SK-N-SH (cell line): ENCODE measurements at regions not wholly inside any gene's neighbourhood (a gene's known extent, or its start where the extent isn't known, plus 50 kb on each side); places are given as distances from the start of the nearest gene placed in this dataset.

Experiments
- CTCF ChIA-PET: fragments of 300-600, 350-600 bp; formaldehyde crosslinking; extraction: SDS; loops from one replicate; lab custom pipeline; 2021; lab: Yijun Ruan, JAX
- POLR2A ChIA-PET: fragments of 350-600 bp; sonication (Branson Sonifier 250); formaldehyde crosslinking; extraction: SDS; loops from one replicate; lab custom pipeline; 2020; ENCODE audit warnings: antibody characterized with exemption, inconsistent platforms; lab: Yijun Ruan, JAX
- DNase-seq: peaks from one replicate; pipeline ENCODE4 v3.0.0; 2012
- H2AFZ ChIP-seq: fragments of 200-600 bp; sonication (generic); 2 replicates; pipeline ENCODE4 v1.8.1; 2016; ENCODE audit warnings: antibody characterized with exemption, mild to moderate bottlenecking, low read depth
- H3F3A ChIP-seq: fragments of 200-600 bp; sonication (generic); replicated peaks from 2 replicates; pipeline ENCODE3; 2016; ENCODE audit warnings: antibody characterized with exemption, mild to moderate bottlenecking; ENCODE audit not compliant: insufficient read depth
- H3K27ac ChIP-seq, 2 experiments: fragments of 200-500 bp in 1 of 2; fragments of 200-600 bp in 1 of 2; sonication (Bioruptor generic) in 1 of 2; sonication (generic), shearing (Covaris generic) in 1 of 2; 2 replicates each; pipeline versions ENCODE4 v1.5.1 to v1.6.1; 2014 to 2016; ENCODE audit warnings: low read depth in 2 of 2, inconsistent platforms in 1 of 2, low read length in 1 of 2, mild to moderate bottlenecking in 1 of 2, mixed read lengths in 1 of 2
- H3K27me3 ChIP-seq: fragments of 200-600 bp; sonication (generic), shearing (Covaris generic); 2 replicates; pipeline ENCODE4 v1.6.1; 2016; ENCODE audit warnings: mixed run types; ENCODE audit not compliant: insufficient read depth
- H3K36me3 ChIP-seq, 2 experiments: fragments of 200-500 bp in 1 of 2; fragments of 200-600 bp in 1 of 2; sonication (Bioruptor generic) in 1 of 2; sonication (generic) in 1 of 2; replicated peaks in 1 of 2; 2 replicates each; pipeline versions ENCODE3 to v1.5.1; 2014 to 2016; ENCODE audit warnings: low read length in 1 of 2, mild to moderate bottlenecking in 1 of 2; ENCODE audit not compliant: insufficient read depth in 2 of 2, control insufficient read depth in 1 of 2
- H3K4me1 ChIP-seq, 2 experiments: fragments of 200-500 bp in 1 of 2; fragments of 200-600 bp in 1 of 2; sonication (Bioruptor generic) in 1 of 2; sonication (generic), shearing (Covaris generic) in 1 of 2; 2 replicates each; pipeline versions ENCODE4 v1.5.1 to v1.6.1; 2014 to 2016; ENCODE audit warnings: low read depth in 1 of 2, low read length in 1 of 2, mixed run types in 1 of 2; ENCODE audit not compliant: insufficient read depth in 2 of 2, control insufficient read depth in 1 of 2
- H3K4me2 ChIP-seq: fragments of 200-600 bp; sonication (generic), shearing (Covaris generic); 2 replicates; pipeline ENCODE4 v1.6.1; 2017; ENCODE audit warnings: mixed run types
- H3K4me3 ChIP-seq, 2 experiments: fragments of 200-500 bp in 1 of 2; fragments of 200-600 bp in 1 of 2; sonication (Bioruptor generic) in 1 of 2; sonication (generic), shearing (Covaris generic) in 1 of 2; 2 replicates each; pipeline versions ENCODE4 v1.5.1 to v1.8.1; 2014 to 2016; ENCODE audit warnings: low read depth in 2 of 2, inconsistent platforms in 1 of 2, low read length in 1 of 2, mild to moderate bottlenecking in 1 of 2, mixed read lengths in 1 of 2, moderate library complexity in 1 of 2
- H3K79me2 ChIP-seq: fragments of 200-600 bp; sonication (generic); 2 replicates; pipeline ENCODE4 v1.8.1; 2017; ENCODE audit warnings: mild to moderate bottlenecking; ENCODE audit not compliant: insufficient read depth
- H3K9ac ChIP-seq: fragments of 200-600 bp; sonication (generic); 2 replicates; pipeline ENCODE4 v1.6.1; 2017; ENCODE audit warnings: mixed run types
- H3K9me2 ChIP-seq: fragments of 200-600 bp; sonication (generic); 2 replicates; pipeline ENCODE4 v1.6.1; 2017; ENCODE audit warnings: mixed run types
- H3K9me3 ChIP-seq: fragments of 200-600 bp; sonication (generic); 2 replicates; pipeline ENCODE4 v1.6.1; 2017; ENCODE audit warnings: mixed run types, mild to moderate bottlenecking, moderate library complexity
- H4K20me1 ChIP-seq: fragments of 200-600 bp; sonication (generic); 2 replicates; pipeline ENCODE4 v1.6.1; 2017; ENCODE audit warnings: mild to moderate bottlenecking, mixed run types; ENCODE audit not compliant: insufficient read depth
- ELF1 ChIP-seq: IDR thresholded peaks from 2 replicates; pipeline ENCODE4 v1.4.0; 2012
- EZH2phosphoT487 ChIP-seq: fragments of 200-600 bp; sonication (generic); IDR thresholded peaks from 2 replicates; pipeline ENCODE4 v1.6.1; 2017; ENCODE audit warnings: low read depth, mixed run types, mild to moderate bottlenecking, antibody characterized with exemption, moderate library complexity, borderline replicate concordance
- MXI1 ChIP-seq: IDR thresholded peaks from 2 replicates; pipeline ENCODE4 v1.6.1; 2012; ENCODE audit warnings: mild to moderate bottlenecking, low read depth, low read length, improper control_type of control experiment
- NRF1 ChIP-seq: IDR thresholded peaks from 2 replicates; pipeline ENCODE4 v1.6.1; 2012; ENCODE audit warnings: low read depth, mild to moderate bottlenecking, low read length
- POLR2AphosphoS5 ChIP-seq: IDR thresholded peaks from 2 replicates; pipeline ENCODE4 v1.6.1; 2012; ENCODE audit warnings: low read depth, low read length
- RAD21 ChIP-seq: IDR thresholded peaks from 2 replicates; pipeline ENCODE4 v1.6.1; 2012; ENCODE audit warnings: mild to moderate bottlenecking, low read length
- RCOR1 ChIP-seq: fragments of 150-350 bp; IDR thresholded peaks from 2 replicates; pipeline ENCODE4 v1.6.1; 2017; ENCODE audit warnings: antibody characterized with exemption, low read length
- RFX5 ChIP-seq: IDR thresholded peaks from 2 replicates; pipeline ENCODE4 v1.6.1; 2012; ENCODE audit warnings: mild to moderate bottlenecking, improper control_type of control experiment, low read length
- RXRA ChIP-seq: IDR thresholded peaks from 2 replicates; pipeline ENCODE4 v1.4.0; 2012; ENCODE audit warnings: low read depth, mild to moderate bottlenecking, borderline replicate concordance
- SIN3A ChIP-seq: IDR thresholded peaks from 2 replicates; pipeline ENCODE4 v1.6.1; 2012; ENCODE audit warnings: low read depth, mild to moderate bottlenecking, low read length, moderate library complexity, borderline replicate concordance
- TCF12 ChIP-seq: IDR thresholded peaks from 2 replicates; pipeline ENCODE4 v1.4.0; 2012
- TEAD4 ChIP-seq: IDR thresholded peaks from 2 replicates; pipeline ENCODE4 v1.4.0; 2012; ENCODE audit warnings: mild to moderate bottlenecking, borderline replicate concordance; ENCODE audit not compliant: insufficient read depth
- ZBTB33 ChIP-seq: IDR thresholded peaks from 2 replicates; pipeline ENCODE4 v1.4.0; 2012; ENCODE audit warnings: low read depth, borderline replicate concordance
- whole genome bisulfite sequencing: methylation state at CpG from one replicate; pipeline ENCODE4 v1.1.6; 2017; ENCODE audit warnings: low lambda C conversion rate; 5-methylcytosine and 5-hydroxymethylcytosine counted together
- TF ChIP-seq, protein P1 (sequence below): IDR thresholded peaks from 2 replicates; pipeline ENCODE4 v1.4.0; 2012; ENCODE audit warnings: low read depth
- TF ChIP-seq, protein P2 (sequence below): IDR thresholded peaks from 2 replicates; pipeline ENCODE4; 2012
- TF ChIP-seq, protein P3 (sequence below): fragments of 200-600 bp; sonication (generic); IDR thresholded peaks from 2 replicates; pipeline ENCODE4 v1.6.1; 2017; ENCODE audit warnings: antibody characterized with exemption, mild to moderate bottlenecking, moderate library complexity

- TF ChIP-seq EZH2phosphoT487, result no peak
- TF ChIP-seq POLR2AphosphoS5, result no peak
- TF ChIP-seq SIN3A, result no peak
- TF ChIP-seq, protein P1, sequence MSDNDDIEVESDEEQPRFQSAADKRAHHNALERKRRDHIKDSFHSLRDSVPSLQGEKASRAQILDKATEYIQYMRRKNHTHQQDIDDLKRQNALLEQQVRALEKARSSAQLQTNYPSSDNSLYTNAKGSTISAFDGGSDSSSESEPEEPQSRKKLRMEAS, result no peak
- no peak for TF ChIP-seq MXI1
- no peak for TF ChIP-seq ELF1
- TF ChIP-seq, protein P2, sequence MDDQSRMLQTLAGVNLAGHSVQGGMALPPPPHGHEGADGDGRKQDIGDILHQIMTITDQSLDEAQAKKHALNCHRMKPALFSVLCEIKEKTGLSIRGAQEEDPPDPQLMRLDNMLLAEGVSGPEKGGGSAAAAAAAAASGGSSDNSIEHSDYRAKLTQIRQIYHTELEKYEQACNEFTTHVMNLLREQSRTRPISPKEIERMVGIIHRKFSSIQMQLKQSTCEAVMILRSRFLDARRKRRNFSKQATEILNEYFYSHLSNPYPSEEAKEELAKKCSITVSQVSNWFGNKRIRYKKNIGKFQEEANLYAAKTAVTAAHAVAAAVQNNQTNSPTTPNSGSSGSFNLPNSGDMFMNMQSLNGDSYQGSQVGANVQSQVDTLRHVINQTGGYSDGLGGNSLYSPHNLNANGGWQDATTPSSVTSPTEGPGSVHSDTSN, result no peak
- no peak for TF ChIP-seq TCF12
Measured at GRCh38 chr6:75020971-75021370, 184.9 kb downstream of the COL12A1 start (continued).

- no peaks in the 10 kb centered on the region for H3K9me3 ChIP-seq
- no peak overlapping the region for H3K27ac ChIP-seq
- H3K36me3 ChIP-seq, result no peaks in the 10 kb centered on the region
- ChIA-PET CTCF (no interaction called here), POLR2A (no interaction called here)
- H4K20me1 ChIP-seq, result no peaks in the 10 kb centered on the region
- TF ChIP-seq TEAD4, result no peak
- TF ChIP-seq, protein P3, sequence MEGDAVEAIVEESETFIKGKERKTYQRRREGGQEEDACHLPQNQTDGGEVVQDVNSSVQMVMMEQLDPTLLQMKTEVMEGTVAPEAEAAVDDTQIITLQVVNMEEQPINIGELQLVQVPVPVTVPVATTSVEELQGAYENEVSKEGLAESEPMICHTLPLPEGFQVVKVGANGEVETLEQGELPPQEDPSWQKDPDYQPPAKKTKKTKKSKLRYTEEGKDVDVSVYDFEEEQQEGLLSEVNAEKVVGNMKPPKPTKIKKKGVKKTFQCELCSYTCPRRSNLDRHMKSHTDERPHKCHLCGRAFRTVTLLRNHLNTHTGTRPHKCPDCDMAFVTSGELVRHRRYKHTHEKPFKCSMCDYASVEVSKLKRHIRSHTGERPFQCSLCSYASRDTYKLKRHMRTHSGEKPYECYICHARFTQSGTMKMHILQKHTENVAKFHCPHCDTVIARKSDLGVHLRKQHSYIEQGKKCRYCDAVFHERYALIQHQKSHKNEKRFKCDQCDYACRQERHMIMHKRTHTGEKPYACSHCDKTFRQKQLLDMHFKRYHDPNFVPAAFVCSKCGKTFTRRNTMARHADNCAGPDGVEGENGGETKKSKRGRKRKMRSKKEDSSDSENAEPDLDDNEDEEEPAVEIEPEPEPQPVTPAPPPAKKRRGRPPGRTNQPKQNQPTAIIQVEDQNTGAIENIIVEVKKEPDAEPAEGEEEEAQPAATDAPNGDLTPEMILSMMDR, result no peak
- no peak for TF ChIP-seq RAD21
- no peak for TF ChIP-seq ZBTB33
- no peak for TF ChIP-seq ELF1
- TF ChIP-seq, protein P1, result no peak
- TF ChIP-seq RFX5, result no peak
- no peak for TF ChIP-seq RCOR1
- TF ChIP-seq RXRA, result no peak
- TF ChIP-seq NRF1, result no peak
- H3K9me2 ChIP-seq, result 0 out of 2 replicates have a peak, but pooled peaks cover 2% of the 10 kb centered on the region
- H3K9ac ChIP-seq, result no peak overlapping the region
- no peaks in the 10 kb centered on the region for H3K4me1 ChIP-seq
- H2AFZ ChIP-seq, result no peak overlapping the region
- no peak for DNase-seq
- H3K27me3 ChIP-seq, result no peaks in the 10 kb centered on the region
- H3K79me2 ChIP-seq, result no peaks in the 10 kb centered on the region
- H3F3A ChIP-seq, result no peaks in the 10 kb centered on the region
- 10% methylated on average over 2 of the region's 2 CpGs for WGBS
- no peak overlapping the region for H3K4me2 ChIP-seq
- H3K4me3 ChIP-seq, result no peak overlapping the region
Measured at GRCh38 chr6:75020376-75020775, 185.5 kb downstream of the COL12A1 start.
